ENCODE measurements at regions not wholly inside any gene's neighbourhood (a gene's known extent, or its start where the extent isn't known, plus 50 kb on each side); places are given as distances from the start of the nearest gene placed in this dataset.
A peak's percentile ranks its signal among the peaks of the same experiment; 100 is the strongest.

- Histone ChIP-seq H3K27me3 (ENCODE audit: control insufficient read depth in 3 of 3, insufficient read depth in 3 of 3, low read depth in 1 of 3, low read length in 3 of 3) (peaks cover 0 to 22% (median 0%) of the 10 kb centered on the region in 3 experiments), H2AK5ac (ENCODE audit: low read depth, low read length) (no peak overlapping the region), H3K4me2 (ENCODE audit: insufficient read depth, low read length, poor library complexity, severe bottlenecking) (no peak overlapping the region)
These were observed 85.6 kb upstream of the TNRC6C start for GRCh38 chr17:77872714-77873499.

DNA sequence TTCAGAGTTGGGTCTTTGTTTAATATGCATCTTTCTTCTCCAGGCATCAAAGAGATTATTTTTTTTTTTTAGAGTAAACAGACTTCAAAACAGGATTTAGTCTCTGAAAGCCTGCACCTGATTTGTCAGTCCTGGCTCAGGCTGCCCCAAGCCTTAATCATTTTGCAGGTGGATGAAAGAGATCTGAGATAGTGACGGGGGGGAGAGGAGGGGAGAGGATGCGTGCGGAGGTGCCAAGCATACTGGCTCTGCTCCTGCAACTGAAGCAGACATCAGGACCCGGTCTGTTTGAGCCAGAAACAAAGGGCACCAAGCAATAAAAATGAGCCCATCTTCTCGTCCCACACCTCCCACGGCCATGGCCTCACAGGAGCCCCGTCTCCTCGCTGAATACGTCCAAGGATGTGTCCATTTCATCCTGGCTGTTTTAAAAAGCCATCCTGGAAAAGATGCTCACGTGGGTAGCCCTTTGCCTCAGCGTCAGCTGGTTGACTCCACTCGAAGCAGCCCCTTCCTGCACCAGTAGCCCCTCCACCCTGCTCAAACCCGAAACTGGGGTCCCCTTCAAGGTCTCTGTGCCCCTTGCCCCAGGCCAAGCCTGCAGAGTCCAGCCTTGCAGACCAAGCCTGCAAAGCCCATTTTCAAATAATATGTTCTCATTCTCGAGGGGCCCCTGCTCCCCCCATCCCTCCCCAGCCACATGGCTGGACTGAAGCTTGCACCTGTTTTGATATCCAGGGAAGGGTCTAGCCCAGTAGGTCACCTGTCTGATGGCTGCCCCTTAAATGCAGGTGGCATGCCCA, 84.8 kb upstream of the TNRC6C start:
- no peak overlapping the region for H3K4me2 ChIP-seq (ENCODE audit: insufficient read depth, low read length, poor library complexity, severe bottlenecking)
- DNase-seq (ENCODE audit: low spot score) = no peak
- no peak overlapping the region for H3K14ac ChIP-seq (ENCODE audit: low read length)
- no peak overlapping the region for H3K27ac ChIP-seq (replicated peaks; ENCODE audit: low read length)
- peak overlapping the region; percentile 4 for H2BK15ac ChIP-seq (ENCODE audit: low read length)
- no peak overlapping the region for H2BK120ac ChIP-seq (ENCODE audit: low read depth, low read length)
- H2BK12ac ChIP-seq (ENCODE audit: low read length) = no peak overlapping the region
- H3K27me3 ChIP-seq (ENCODE audit: control insufficient read depth in 3 of 3, insufficient read depth in 3 of 3, low read depth in 1 of 3, low read length in 3 of 3) = peaks cover 0 to 19% (median 0%) of the 10 kb centered on the region in 3 experiments
- no peak overlapping the region for H2BK5ac ChIP-seq (ENCODE audit: low read length)
- WGBS, 2 donors (ENCODE audit: extremely low coverage in 2 of 2, insufficient read length in 2 of 2, insufficient replicate concordance in 1 of 2) = no CpG with 5 or more reads among the region's 14 CpGs
- H3K9me3 ChIP-seq (replicated peaks in 1 of 2; ENCODE audit: control insufficient read depth in 2 of 2, insufficient read depth in 1 of 2, low read depth in 1 of 2, low read length in 2 of 2) = peaks cover 0 to 4% of the 10 kb centered on the region in 2 donors
- peak overlapping the region; percentile 76 for H2AK5ac ChIP-seq (ENCODE audit: low read depth, low read length)
- peak overlapping the region; percentile 18 for H3K9ac ChIP-seq (ENCODE audit: low read depth, low read length, poor library complexity)
- peaks cover 0 to 2% of the 10 kb centered on the region in 2 donors for H3K36me3 ChIP-seq (replicated peaks in 1 of 2; ENCODE audit: control insufficient read depth in 2 of 2, insufficient read depth in 2 of 2, low read length in 2 of 2)
- no peak overlapping the region for H4K91ac ChIP-seq (ENCODE audit: low read depth, low read length, poor library complexity)
- H3K23ac ChIP-seq (ENCODE audit: low read depth, low read length, poor library complexity) = no peak overlapping the region
- no peak overlapping the region for H3K4me3 ChIP-seq (ENCODE audit: low read length in 2 of 2)
- no peak overlapping the region for H3K4ac ChIP-seq (ENCODE audit: low read length)
- H4K8ac ChIP-seq (ENCODE audit: low read depth, low read length) = no peak overlapping the region
- H3K18ac ChIP-seq (ENCODE audit: low read length) = peak overlapping the region; percentile 62
- no peaks in the 10 kb centered on the region for H3K79me1 ChIP-seq (ENCODE audit: low read depth, low read length)
- H2AFZ ChIP-seq (ENCODE audit: low read length) = no peak overlapping the region
- peaks cover 0 to 7% of the 10 kb centered on the region in 2 donors for H3K4me1 ChIP-seq (ENCODE audit: control insufficient read depth in 2 of 2, insufficient read depth in 1 of 2, low read depth in 1 of 2, low read length in 2 of 2)

More at GRCh38 chr17:77872714-77873499, 85.6 kb upstream of the TNRC6C start:
- Histone ChIP-seq H3K9me3 (replicated peaks in 1 of 2; ENCODE audit: control insufficient read depth in 2 of 2, insufficient read depth in 1 of 2, low read depth in 1 of 2, low read length in 2 of 2) (peaks cover 0 to 4% of the 10 kb centered on the region in 2 donors), H3K18ac (ENCODE audit: low read length) (peak overlapping the region; percentile 50), H3K27ac (replicated peaks; ENCODE audit: low read length) (no peak overlapping the region), H2BK12ac (ENCODE audit: low read length) (no peak overlapping the region), H2BK5ac (ENCODE audit: low read length) (no peak overlapping the region), H3K14ac (ENCODE audit: low read length) (peak overlapping the region; percentile 49), H2BK15ac (ENCODE audit: low read length) (no peak overlapping the region), H3K9ac (ENCODE audit: low read depth, low read length, poor library complexity) (peak overlapping the region; percentile 64), H3K4me3 (ENCODE audit: low read length in 2 of 2) (peak overlapping the region in 1 of 2 donors; percentile 58), H4K8ac (ENCODE audit: low read depth, low read length) (peak overlapping the region; percentile 73), H2BK120ac (ENCODE audit: low read depth, low read length) (peak overlapping the region; percentile 29), H2AFZ (ENCODE audit: low read length) (no peak overlapping the region), H3K36me3 (replicated peaks in 1 of 2; ENCODE audit: control insufficient read depth in 2 of 2, insufficient read depth in 2 of 2, low read length in 2 of 2) (peaks cover 0 to 2% of the 10 kb centered on the region in 2 donors), H3K23ac (ENCODE audit: low read depth, low read length, poor library complexity) (peak overlapping the region; percentile 38), H3K79me1 (ENCODE audit: low read depth, low read length) (no peaks in the 10 kb centered on the region), H3K4ac (ENCODE audit: low read length) (no peak overlapping the region), H4K91ac (ENCODE audit: low read depth, low read length, poor library complexity) (peak overlapping the region; percentile 47), H3K4me1 (ENCODE audit: control insufficient read depth in 2 of 2, insufficient read depth in 1 of 2, low read depth in 1 of 2, low read length in 2 of 2) (peaks cover 0 to 7% of the 10 kb centered on the region in 2 donors)
- 100% methylated on average over 4 of the region's 28 CpGs; no CpG with 5 or more reads in 1 of the 2 donors for whole genome bisulfite sequencing, 2 donors (ENCODE audit: extremely low coverage in 2 of 2, insufficient read length in 2 of 2, insufficient replicate concordance in 1 of 2)
- no peak for DNase-seq (ENCODE audit: low spot score)

DNA sequence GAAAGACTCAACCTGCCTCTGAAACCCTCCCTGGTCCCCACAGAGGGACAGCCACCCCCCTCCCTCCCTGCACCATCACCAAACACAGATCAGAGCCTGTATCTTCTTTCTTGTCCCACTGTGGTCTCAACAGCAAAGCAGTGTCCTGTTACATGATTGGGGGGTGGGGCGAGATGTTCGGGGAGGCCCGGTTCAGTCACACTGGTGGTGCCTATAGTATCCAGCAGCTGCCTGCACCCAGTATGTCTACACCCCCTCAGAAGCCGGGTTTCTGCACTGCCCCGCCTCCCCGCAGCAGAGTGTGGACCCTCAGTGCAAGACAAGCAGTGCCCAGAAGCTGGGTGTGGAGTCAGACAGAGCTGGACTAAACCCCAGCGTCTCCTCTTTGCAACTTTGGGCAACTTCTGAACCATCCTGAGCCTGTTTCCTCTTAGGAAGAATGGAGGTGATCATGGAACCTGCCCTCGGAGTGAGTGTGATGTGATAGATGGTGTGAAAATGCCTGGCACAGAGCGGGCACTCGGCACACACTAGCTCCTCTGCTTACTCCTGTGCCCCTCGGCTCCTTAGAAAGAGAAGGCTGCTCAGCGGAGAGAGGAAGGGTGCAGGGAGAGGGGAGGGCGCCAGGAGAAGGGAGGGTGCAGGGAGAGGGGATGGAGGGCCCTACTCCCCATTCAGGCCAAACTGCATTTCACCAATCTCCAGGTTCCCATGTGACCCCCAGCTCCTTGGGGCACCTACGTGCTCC, 84.0 kb upstream of the TNRC6C start:
- no peak overlapping the region for H3K4me3 ChIP-seq (ENCODE audit: low read length in 2 of 2)
- no peak overlapping the region for H3K4ac ChIP-seq (ENCODE audit: low read length)
- H3K27me3 ChIP-seq (ENCODE audit: control insufficient read depth in 3 of 3, insufficient read depth in 3 of 3, low read depth in 1 of 3, low read length in 3 of 3) = peaks cover 0 to 19% (median 0%) of the 10 kb centered on the region in 3 experiments
- H4K8ac ChIP-seq (ENCODE audit: low read depth, low read length) = no peak overlapping the region
- H2BK12ac ChIP-seq (ENCODE audit: low read length) = peak overlapping the region; percentile 35
- peak overlapping the region; percentile 76 for H2AK5ac ChIP-seq (ENCODE audit: low read depth, low read length)
- no peaks in the 10 kb centered on the region for H3K79me1 ChIP-seq (ENCODE audit: low read depth, low read length)
- H2BK5ac ChIP-seq (ENCODE audit: low read length) = no peak overlapping the region
- H3K9me3 ChIP-seq (replicated peaks in 1 of 2; ENCODE audit: control insufficient read depth in 2 of 2, insufficient read depth in 1 of 2, low read depth in 1 of 2, low read length in 2 of 2) = peaks cover 0 to 4% of the 10 kb centered on the region in 2 donors
- H2BK120ac ChIP-seq (ENCODE audit: low read depth, low read length) = no peak overlapping the region
- H3K4me2 ChIP-seq (ENCODE audit: insufficient read depth, low read length, poor library complexity, severe bottlenecking) = no peak overlapping the region
- no CpG with 5 or more reads among the region's 14 CpGs for WGBS, 2 donors (ENCODE audit: extremely low coverage in 2 of 2, insufficient read length in 2 of 2, insufficient replicate concordance in 1 of 2)
- H3K4me1 ChIP-seq (ENCODE audit: control insufficient read depth in 2 of 2, insufficient read depth in 1 of 2, low read depth in 1 of 2, low read length in 2 of 2) = peaks cover 0 to 7% of the 10 kb centered on the region in 2 donors
- H3K23ac ChIP-seq (ENCODE audit: low read depth, low read length, poor library complexity) = no peak overlapping the region
- peaks cover 0 to 2% of the 10 kb centered on the region in 2 donors for H3K36me3 ChIP-seq (replicated peaks in 1 of 2; ENCODE audit: control insufficient read depth in 2 of 2, insufficient read depth in 2 of 2, low read length in 2 of 2)
- H2AFZ ChIP-seq (ENCODE audit: low read length) = no peak overlapping the region
- peak overlapping the region; percentile 67 for H3K18ac ChIP-seq (ENCODE audit: low read length)
- no peak for DNase-seq (ENCODE audit: low spot score)
- H4K91ac ChIP-seq (ENCODE audit: low read depth, low read length, poor library complexity) = no peak overlapping the region
- no peak overlapping the region for H3K27ac ChIP-seq (replicated peaks; ENCODE audit: low read length)
- peak overlapping the region; percentile 4 for H2BK15ac ChIP-seq (ENCODE audit: low read length)
- no peak overlapping the region for H3K9ac ChIP-seq (ENCODE audit: low read depth, low read length, poor library complexity)
- H3K14ac ChIP-seq (ENCODE audit: low read length) = peak overlapping the region; percentile 39
